H9 (cell line): ENCODE measurements at regions not wholly inside any gene's neighbourhood (a gene's known extent, or its start where the extent isn't known, plus 50 kb on each side); places are given as distances from the start of the nearest gene placed in this dataset.

Experiments used
- DNase-seq: peaks from one replicate; pipeline ENCODE4 v3.0.0-alpha.2; 2017
- H2AFZ ChIP-seq: one replicate; pipeline ENCODE4 v1.6.1; 2013; ENCODE audit warnings: mild to moderate bottlenecking, low read length, control low read depth, moderate library complexity
- H2AK5ac ChIP-seq: 2 replicates; pipeline ENCODE4 v1.6.1; 2013; ENCODE audit warnings: low read length, control low read depth, mixed read lengths; ENCODE audit not compliant: insufficient read length
- H2BK120ac ChIP-seq: one replicate; pipeline ENCODE4 v1.6.1; 2013; ENCODE audit warnings: low read depth, mild to moderate bottlenecking, low read length, control low read depth, inconsistent platforms; ENCODE audit not compliant: poor library complexity, severe bottlenecking
- H2BK12ac ChIP-seq: 2 replicates; pipeline ENCODE4 v1.6.1; 2013; ENCODE audit warnings: low read length, control low read depth, mixed read lengths, low read depth; ENCODE audit not compliant: insufficient read length
- H2BK15ac ChIP-seq: 2 replicates; pipeline ENCODE4 v1.6.1; 2013; ENCODE audit warnings: low read depth, low read length, control low read depth
- H2BK20ac ChIP-seq: one replicate; pipeline ENCODE4 v1.6.1; 2013; ENCODE audit warnings: low read depth, mild to moderate bottlenecking, low read length, control low read depth, inconsistent platforms; ENCODE audit not compliant: poor library complexity, severe bottlenecking
- H2BK5ac ChIP-seq: 2 replicates; pipeline ENCODE4 v1.6.1; 2013; ENCODE audit warnings: low read length, control low read depth, mixed read lengths; ENCODE audit not compliant: insufficient read length
- H3K14ac ChIP-seq: 2 replicates; pipeline ENCODE4 v1.6.1; 2013; ENCODE audit warnings: low read length, control low read depth; ENCODE audit not compliant: insufficient read depth
- H3K18ac ChIP-seq: 2 replicates; pipeline ENCODE4 v1.6.1; 2013; ENCODE audit warnings: low read depth, mild to moderate bottlenecking, mixed read lengths, low read length, control low read depth; ENCODE audit not compliant: insufficient read length
- H3K23ac ChIP-seq: 2 replicates; pipeline ENCODE4 v1.6.1; 2013; ENCODE audit warnings: low read length, control low read depth, mixed read lengths, low read depth; ENCODE audit not compliant: insufficient read length
- H3K23me2 ChIP-seq: 2 replicates; pipeline ENCODE4 v1.6.1; 2013; ENCODE audit warnings: low read depth, mild to moderate bottlenecking, mixed read lengths, low read length, control low read depth; ENCODE audit not compliant: insufficient read length, poor library complexity, severe bottlenecking
- H3K27ac ChIP-seq: 2 replicates; pipeline ENCODE4 v1.5.1; 2013; ENCODE audit warnings: low read length, control low read depth, mixed read lengths, low read depth; ENCODE audit not compliant: insufficient read length
- H3K27me3 ChIP-seq: 2 replicates; pipeline ENCODE4 v1.6.1; 2013; ENCODE audit warnings: low read length, control low read depth, inconsistent platforms; ENCODE audit not compliant: insufficient read depth
- H3K4ac ChIP-seq: 2 replicates; pipeline ENCODE4 v1.6.1; 2013; ENCODE audit warnings: low read depth, mild to moderate bottlenecking, control low read depth, inconsistent platforms, low read length, moderate library complexity
- H3K4me1 ChIP-seq: 2 replicates; pipeline ENCODE4 v1.6.1; 2013; ENCODE audit warnings: low read length, control low read depth, inconsistent platforms; ENCODE audit not compliant: insufficient read depth
- H3K4me2 ChIP-seq: 2 replicates; pipeline ENCODE4 v1.6.1; 2013; ENCODE audit warnings: low read length, control low read depth, mixed read lengths; ENCODE audit not compliant: insufficient read length, insufficient read depth
- H3K56ac ChIP-seq: 2 replicates; pipeline ENCODE4 v1.6.1; 2013; ENCODE audit warnings: low read depth, mild to moderate bottlenecking, mixed read lengths, low read length, control low read depth; ENCODE audit not compliant: insufficient read length
- H3K79me1 ChIP-seq: 2 replicates; pipeline ENCODE4 v1.6.1; 2013; ENCODE audit warnings: low read depth, mild to moderate bottlenecking, moderate library complexity, low read length, control low read depth, inconsistent platforms; ENCODE audit not compliant: insufficient read depth, poor library complexity, severe bottlenecking
- H3K79me2 ChIP-seq: 2 replicates; pipeline ENCODE4 v1.6.1; 2013; ENCODE audit warnings: low read length, control low read depth, inconsistent platforms; ENCODE audit not compliant: insufficient read depth
- H3K9ac ChIP-seq: 2 replicates; pipeline ENCODE4 v1.6.1; 2013; ENCODE audit warnings: low read length, control low read depth, mixed read lengths; ENCODE audit not compliant: insufficient read length; ENCODE audit errors: extremely low read depth
- H3K9me3 ChIP-seq: one replicate; pipeline ENCODE4 v1.6.1; 2013; ENCODE audit warnings: low read depth, low read length, inconsistent platforms; ENCODE audit not compliant: control insufficient read depth
- H3T11ph ChIP-seq: one replicate; pipeline ENCODE4 v1.6.1; 2013; ENCODE audit warnings: mild to moderate bottlenecking, low read length, control low read depth, inconsistent platforms
- H4K20me1 ChIP-seq: one replicate; pipeline ENCODE4 v1.6.1; 2013; ENCODE audit not compliant: control insufficient read depth, insufficient read length, insufficient read depth
- H4K5ac ChIP-seq: 2 replicates; pipeline ENCODE4 v1.6.1; 2013; ENCODE audit warnings: low read depth, mild to moderate bottlenecking, mixed read lengths, low read length, control low read depth; ENCODE audit not compliant: insufficient read length
- H4K8ac ChIP-seq: replicated peaks from 2 replicates; pipeline ENCODE4 v1.6.1; 2013; ENCODE audit warnings: low read length, control low read depth, mixed read lengths, low read depth; ENCODE audit not compliant: insufficient read length
- H4K91ac ChIP-seq: 2 replicates; pipeline ENCODE4 v1.6.1; 2013; ENCODE audit warnings: low read depth, mild to moderate bottlenecking, moderate library complexity, mixed read lengths, low read length, control low read depth; ENCODE audit not compliant: insufficient read length
- H3K27ac Mint-ChIP-seq, 3 experiments: 2 replicates in 2 of 3; 3 replicates in 1 of 3; pipeline ENCODE4 v1.8.0; 2020 to 2021; ENCODE audit warnings: mixed read lengths in 3 of 3, mild to moderate bottlenecking in 1 of 3, moderate library complexity in 1 of 3
- H3K27me3 Mint-ChIP-seq: 2 replicates; pipeline ENCODE4 v1.8.0; 2021; ENCODE audit warnings: low read depth, mild to moderate bottlenecking, moderate library complexity, mixed read lengths
- H3K36me3 Mint-ChIP-seq, 3 experiments: 2 replicates in 2 of 3; 3 replicates in 1 of 3; pipeline ENCODE4 v1.8.0; 2020 to 2021; ENCODE audit warnings: low read depth in 3 of 3, mixed read lengths in 3 of 3; ENCODE audit not compliant: insufficient read depth in 1 of 3
- H3K4me1 Mint-ChIP-seq, 2 experiments: 2 replicates each; pipeline ENCODE4 v1.8.0; 2020; ENCODE audit warnings: mixed read lengths in 2 of 2
- H3K4me3 Mint-ChIP-seq, 2 experiments: 2 replicates in 1 of 2; 3 replicates in 1 of 2; pipeline ENCODE4 v1.8.0; 2020 to 2021; ENCODE audit warnings: mild to moderate bottlenecking in 2 of 2, mixed read lengths in 2 of 2, moderate library complexity in 1 of 2
- H3K9me3 Mint-ChIP-seq, 2 experiments: 2 replicates in 1 of 2; 3 replicates in 1 of 2; pipeline ENCODE4 v1.8.0; 2020; ENCODE audit warnings: mild to moderate bottlenecking in 2 of 2, mixed read lengths in 2 of 2, moderate library complexity in 1 of 2
- WGBS: extraction: QIAGEN DNeasy Blood & Tissue Kit; methylation state at CpG from one replicate; pipeline ENCODE4 v1.1.7; 2013; ENCODE audit warnings: missing lambda C conversion rate, low lambda C conversion rate, mixed read lengths; ENCODE audit not compliant: insufficient read length; ENCODE audit errors: extremely low coverage; 5-methylcytosine and 5-hydroxymethylcytosine counted together
- TF ChIP-seq, protein P1 (sequence below): fragments of 200-600 bp; sonication (generic); conservative IDR thresholded peaks from 3 replicates; pipeline ENCODE4 v1.8.0; 2021; ENCODE audit warnings: antibody characterized with exemption, mild to moderate bottlenecking

DNA sequence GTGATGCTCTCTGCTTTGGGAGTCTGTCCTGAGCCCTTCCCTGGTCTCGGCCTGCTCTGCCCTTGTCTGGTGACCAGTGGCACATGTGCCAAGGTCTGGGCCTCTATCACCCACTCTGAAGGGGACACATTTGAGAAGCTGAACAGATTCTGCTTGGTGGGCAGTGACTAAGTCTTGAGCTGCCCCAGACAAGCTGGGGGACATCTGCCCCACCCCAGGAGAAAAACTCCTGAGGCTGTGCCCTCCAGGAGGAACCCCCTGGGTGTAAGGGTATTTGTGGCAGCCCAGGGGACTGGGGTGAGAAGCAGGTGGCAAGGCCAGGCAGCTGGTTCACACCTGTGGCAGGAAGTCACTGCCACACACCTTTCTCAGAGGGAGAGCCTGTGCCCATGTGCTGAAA, 342.1 kb downstream of the DYSF start:
- Histone ChIP-seq H3K4me1 (no peaks in the 10 kb centered on the region), H3K27me3 (no peaks in the 10 kb centered on the region), H3K79me1 (no peaks in the 10 kb centered on the region), H4K5ac (no peak overlapping the region), H3K14ac (no peak overlapping the region), H2BK12ac (no peak overlapping the region), H3K9ac (no peak overlapping the region), H2BK20ac (no peak overlapping the region), H3K9me3 (no peaks in the 10 kb centered on the region), H2BK5ac (no peak overlapping the region), H3T11ph (no peak overlapping the region), H4K20me1 (no peaks in the 10 kb centered on the region), H3K23me2 (peaks cover 2% of the 10 kb centered on the region), H3K18ac (no peak overlapping the region), H3K23ac (no peak overlapping the region), H4K91ac (no peak overlapping the region), H3K79me2 (no peaks in the 10 kb centered on the region), H3K4ac (no peak overlapping the region), H2BK15ac (no peak overlapping the region), H3K56ac (no peak overlapping the region), H2AK5ac (no peak overlapping the region), H3K4me2 (no peak overlapping the region), H4K8ac (no peak overlapping the region), H2BK120ac (no peak overlapping the region), H3K27ac (no peak overlapping the region), H2AFZ (no peak overlapping the region)
- Mint-ChIP-seq H3K4me1 (peaks cover 6 to 12% of the 10 kb centered on the region in 2 experiments; a peak in 3 of 4 replicates), H3K27ac (no peak overlapping the region), H3K4me3 (no peak overlapping the region), H3K36me3 (no peaks in the 10 kb centered on the region; a peak in 1 of 7 replicates), H3K27me3 (no peaks in the 10 kb centered on the region; the same call in none of the 2 replicates), H3K9me3 (no peaks in the 10 kb centered on the region; a peak in 2 of 5 replicates)
- TF ChIP-seq, protein P1, sequence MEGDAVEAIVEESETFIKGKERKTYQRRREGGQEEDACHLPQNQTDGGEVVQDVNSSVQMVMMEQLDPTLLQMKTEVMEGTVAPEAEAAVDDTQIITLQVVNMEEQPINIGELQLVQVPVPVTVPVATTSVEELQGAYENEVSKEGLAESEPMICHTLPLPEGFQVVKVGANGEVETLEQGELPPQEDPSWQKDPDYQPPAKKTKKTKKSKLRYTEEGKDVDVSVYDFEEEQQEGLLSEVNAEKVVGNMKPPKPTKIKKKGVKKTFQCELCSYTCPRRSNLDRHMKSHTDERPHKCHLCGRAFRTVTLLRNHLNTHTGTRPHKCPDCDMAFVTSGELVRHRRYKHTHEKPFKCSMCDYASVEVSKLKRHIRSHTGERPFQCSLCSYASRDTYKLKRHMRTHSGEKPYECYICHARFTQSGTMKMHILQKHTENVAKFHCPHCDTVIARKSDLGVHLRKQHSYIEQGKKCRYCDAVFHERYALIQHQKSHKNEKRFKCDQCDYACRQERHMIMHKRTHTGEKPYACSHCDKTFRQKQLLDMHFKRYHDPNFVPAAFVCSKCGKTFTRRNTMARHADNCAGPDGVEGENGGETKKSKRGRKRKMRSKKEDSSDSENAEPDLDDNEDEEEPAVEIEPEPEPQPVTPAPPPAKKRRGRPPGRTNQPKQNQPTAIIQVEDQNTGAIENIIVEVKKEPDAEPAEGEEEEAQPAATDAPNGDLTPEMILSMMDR, result no peak
- no peak for DNase-seq
- WGBS, result no CpG with 5 or more reads among the region's 1 CpG
